GM21528 (cell line): ENCODE measurements at regions not wholly inside any gene's neighbourhood (a gene's known extent, or its start where the extent isn't known, plus 50 kb on each side); places are given as distances from the start of the nearest gene placed in this dataset.

ENCODE experiments used
- ATAC-seq: cut with Tn5 transposase; IDR thresholded peaks from one replicate; pipeline ENCODE4 v1.9.1; 2021; ENCODE audit warnings: mild to moderate bottlenecking, moderate library complexity; ENCODE audit not compliant: unreplicated experiment, low FRiP score

DNA sequence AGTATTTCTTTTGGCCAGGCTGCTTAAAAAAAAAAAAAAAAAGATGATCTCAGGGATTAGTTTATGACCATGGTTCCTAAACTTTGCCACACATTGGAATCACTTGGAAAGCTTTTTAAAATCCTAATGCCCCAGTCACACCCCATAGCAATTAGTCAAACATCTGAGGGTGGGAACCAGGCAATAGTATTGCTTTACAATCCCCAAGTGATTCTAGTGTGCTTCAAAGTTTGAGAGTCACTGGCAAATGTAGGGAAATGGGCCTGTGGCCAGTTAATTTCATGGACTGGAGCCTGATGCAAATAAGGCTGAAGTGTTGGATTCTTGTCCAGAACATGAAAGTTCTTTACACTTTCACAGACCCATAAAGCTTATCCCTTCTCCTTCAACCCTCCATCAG is 374.6 kb upstream of the ESRRG start:
- no peak for ATAC-seq

DNA sequence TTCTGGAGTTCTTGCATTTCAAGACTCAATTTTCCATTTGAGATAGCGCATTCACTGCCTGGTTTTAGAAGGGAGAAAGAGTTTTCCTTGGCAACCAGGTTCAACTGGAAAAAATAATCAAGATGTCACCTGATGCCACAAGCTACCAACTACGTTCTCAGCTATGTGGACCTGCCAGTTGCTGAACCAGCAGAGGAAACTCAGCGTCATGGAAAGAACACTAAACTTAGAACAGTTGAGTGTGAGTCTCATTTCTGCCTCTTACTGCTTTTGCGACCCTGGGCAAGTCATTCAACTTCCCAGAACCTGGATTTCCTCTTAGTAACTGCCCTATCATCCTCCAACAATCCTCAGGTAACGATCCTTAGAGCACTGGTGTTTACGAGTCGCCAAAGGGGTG is 373.0 kb upstream of the ESRRG start:
- no peak for ATAC-seq

GRCh38 chr1:217095050-217095622 is 371.9 kb upstream of the ESRRG start:
- no peak for ATAC-seq

DNA sequence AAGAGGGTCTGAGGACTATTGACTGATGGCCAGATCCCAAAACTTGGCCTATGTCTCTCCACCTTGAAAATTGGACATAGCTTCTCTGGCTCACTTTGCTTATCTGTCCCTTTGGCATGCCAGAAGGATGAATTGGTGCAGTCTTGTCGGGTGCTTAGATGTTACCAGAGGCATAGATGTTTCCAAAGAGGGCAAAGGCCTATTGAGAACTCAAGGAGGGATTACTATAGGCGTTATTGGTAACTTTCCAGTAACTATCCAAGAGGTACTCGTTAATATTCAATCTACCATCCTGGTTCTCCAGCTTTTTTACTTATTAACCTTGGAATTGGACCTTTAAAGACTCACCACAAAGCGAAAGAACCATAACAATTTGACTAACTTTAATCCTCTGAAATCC is 368.3 kb upstream of the ESRRG start:
- no peak for ATAC-seq

GRCh38 chr1:217090060-217090911 is 367.1 kb upstream of the ESRRG start:
- no peak for ATAC-seq

GRCh38 chr1:217089361-217090014 is 366.3 kb upstream of the ESRRG start:
- no peak for ATAC-seq

- ATAC-seq = no peak
Measured at GRCh38 chr1:217088521-217089284, 365.5 kb upstream of the ESRRG start.

DNA sequence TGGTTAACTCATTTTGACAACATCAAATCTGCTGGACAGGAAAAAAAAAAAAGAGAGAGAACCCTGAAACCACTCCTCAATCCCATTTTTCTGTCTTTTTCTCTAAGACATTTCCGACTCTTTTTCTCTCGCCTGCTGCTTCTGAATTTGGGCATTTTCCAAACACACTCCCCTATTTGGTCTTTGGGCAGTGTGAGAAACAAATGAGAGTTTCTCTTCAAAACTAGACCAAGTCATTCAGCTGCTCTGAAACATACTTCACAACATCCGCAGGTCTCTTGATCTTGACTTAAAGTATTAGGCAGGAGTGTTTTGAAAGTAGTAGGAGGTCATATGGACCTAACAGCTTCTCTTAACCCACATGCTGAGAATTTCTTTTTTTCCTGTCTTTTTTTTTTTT is 364.8 kb upstream of the ESRRG start:
- no peak for ATAC-seq

GRCh38 chr1:217079584-217079983 is 356.4 kb upstream of the ESRRG start:
- no peak for ATAC-seq

- ATAC-seq = no peak
Measured at GRCh38 chr1:217078959-217079358, 355.7 kb upstream of the ESRRG start.

DNA sequence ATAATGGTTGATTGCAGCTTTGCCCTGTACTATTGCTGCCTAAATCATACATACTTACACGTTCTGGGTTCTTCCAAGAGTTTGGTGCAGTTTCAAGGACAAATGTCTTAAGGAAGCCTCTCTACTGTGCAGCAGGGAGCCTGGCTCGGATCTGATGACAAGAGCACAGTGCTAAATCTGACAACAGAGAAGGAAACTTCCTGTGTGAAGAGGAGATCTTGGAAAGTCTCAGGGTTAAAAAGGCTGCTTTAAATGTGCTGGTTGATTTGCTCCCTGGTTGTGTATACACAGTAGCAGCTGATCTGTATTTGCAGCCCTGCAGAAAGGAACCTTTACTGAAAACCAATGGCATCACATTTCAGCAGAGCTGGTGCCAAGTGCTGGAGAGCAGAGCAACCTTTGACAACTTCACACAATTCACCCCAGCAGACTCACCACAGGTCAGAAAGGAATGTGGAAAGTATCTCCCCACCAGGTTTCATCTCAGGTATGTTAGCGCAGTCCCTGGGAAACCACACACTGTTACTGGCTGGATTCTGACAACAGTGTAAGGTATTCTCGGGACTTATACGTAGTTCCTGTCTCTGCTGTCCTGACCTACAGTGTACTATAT is 355.0 kb upstream of the ESRRG start:
- no peak for ATAC-seq

GRCh38 chr1:217077426-217077825 is 354.2 kb upstream of the ESRRG start:
- ATAC-seq = no peak

DNA sequence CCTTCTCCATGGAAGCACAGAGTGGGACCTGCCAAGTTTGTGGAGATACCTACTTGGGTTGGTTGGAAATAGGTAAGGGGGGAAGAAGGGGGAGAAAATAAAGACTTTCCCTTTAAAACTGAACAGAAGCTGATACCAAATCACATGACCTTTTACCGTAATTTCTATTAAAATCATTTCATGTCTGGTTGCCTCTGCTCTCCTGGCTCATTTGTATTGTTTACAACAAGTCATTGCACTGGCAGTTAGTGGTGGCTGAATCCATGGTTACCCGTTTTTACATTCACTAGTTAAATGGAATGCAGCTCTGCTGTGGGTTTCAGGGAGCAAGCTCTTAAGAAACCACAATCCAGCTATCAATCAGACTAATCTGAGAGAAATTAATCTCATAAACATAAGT is 353.7 kb upstream of the ESRRG start:
- ATAC-seq = no peak

DNA sequence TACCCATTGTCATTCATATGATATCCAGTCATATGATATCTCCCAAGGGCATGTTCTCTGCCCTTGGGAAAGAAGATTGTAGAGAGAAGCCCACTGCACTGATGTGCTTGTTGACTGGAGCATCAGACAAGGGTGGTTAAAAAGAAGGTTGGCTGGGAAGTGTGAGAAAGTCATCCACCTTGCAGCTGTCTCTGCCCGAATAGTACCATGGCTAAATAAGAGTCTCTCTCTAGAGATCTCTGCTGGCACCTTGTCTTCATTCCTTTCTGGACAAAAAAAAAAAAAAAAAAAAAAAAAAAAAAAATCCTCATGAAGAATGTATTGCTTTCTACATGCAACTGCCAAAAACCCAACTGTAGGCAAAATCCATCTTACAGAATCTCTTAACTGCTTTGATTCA is 349.7 kb upstream of the ESRRG start:
- ATAC-seq = no peak

- no peak for ATAC-seq
Measured at GRCh38 chr1:217067642-217068041, 344.4 kb upstream of the ESRRG start.

DNA sequence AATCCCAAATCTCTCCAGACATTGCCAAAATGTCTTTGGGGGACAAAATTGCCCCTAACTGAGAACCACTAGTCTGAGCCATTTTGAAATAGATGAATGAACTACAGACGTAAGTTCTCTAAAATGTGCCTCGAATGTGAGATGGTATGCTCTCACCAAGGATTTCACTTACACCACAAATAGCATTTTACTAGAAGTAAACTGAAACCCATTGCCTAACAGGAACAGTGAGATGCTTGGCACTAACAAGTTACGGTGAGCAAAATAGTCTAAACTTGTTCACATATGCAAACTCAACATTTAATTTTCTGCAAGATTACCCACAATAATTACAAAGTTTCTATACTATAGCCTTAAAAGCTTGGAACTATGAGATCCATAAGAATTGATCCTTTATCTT is 343.6 kb upstream of the ESRRG start:
- no peak for ATAC-seq

- ATAC-seq = no peak
Measured at GRCh38 chr1:217063172-217063908, 340.1 kb upstream of the ESRRG start.

- ATAC-seq = no peak
Measured at GRCh38 chr1:217062586-217062985, 339.4 kb upstream of the ESRRG start.

- ATAC-seq = no peak
Measured at GRCh38 chr1:217059401-217059800, 336.2 kb upstream of the ESRRG start.

- no peak for ATAC-seq
Measured at GRCh38 chr1:217053676-217054075, 330.4 kb upstream of the ESRRG start.
